ENCODE measurements at regions not wholly inside any gene's neighbourhood (a gene's known extent, or its start where the extent isn't known, plus 50 kb on each side); places are given as distances from the start of the nearest gene placed in this dataset.
A peak's percentile ranks its signal among the peaks of the same experiment; 100 is the strongest.

DNA sequence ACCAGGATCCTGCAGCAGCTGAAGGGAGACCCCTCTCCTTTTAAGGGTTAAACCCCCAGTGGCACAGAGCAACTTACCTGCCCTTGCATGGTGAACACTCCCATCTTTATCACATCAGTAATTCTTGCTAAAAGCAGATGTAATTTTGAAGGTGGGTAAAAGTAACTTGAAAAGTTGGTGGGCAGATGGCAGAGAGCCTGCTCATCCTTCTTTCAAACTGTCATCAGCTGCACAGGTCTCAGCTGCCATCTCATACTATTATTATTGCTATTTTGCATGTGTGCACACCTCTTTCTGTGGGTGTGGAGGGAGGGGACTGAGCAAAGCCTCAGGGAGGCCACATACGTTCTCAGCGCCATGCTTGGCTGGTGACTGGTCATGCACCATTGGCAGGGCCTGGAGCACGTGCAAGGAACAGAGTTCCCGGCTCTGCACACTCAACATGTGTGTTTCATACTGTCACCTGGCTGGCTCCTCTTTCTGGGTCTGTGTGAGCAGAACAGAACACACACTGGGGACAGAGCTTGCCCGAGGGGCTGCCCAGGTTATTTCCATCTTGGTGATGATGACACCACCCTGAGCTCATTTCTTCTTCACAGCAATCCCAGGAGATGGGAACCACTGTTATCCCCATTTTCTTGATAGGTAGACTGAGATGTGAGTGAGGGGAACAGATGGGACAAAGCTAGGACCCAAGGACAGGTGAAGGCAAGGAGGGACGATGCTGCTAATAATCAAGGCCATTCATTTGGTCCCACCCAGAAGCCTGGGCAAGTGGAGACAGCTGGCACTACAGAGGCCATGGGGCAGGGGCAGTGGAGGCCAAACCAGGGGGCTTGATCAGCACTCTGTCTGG is 95.8 kb upstream of the KLF13 start:
- TF ChIP-seq, protein P1, sequence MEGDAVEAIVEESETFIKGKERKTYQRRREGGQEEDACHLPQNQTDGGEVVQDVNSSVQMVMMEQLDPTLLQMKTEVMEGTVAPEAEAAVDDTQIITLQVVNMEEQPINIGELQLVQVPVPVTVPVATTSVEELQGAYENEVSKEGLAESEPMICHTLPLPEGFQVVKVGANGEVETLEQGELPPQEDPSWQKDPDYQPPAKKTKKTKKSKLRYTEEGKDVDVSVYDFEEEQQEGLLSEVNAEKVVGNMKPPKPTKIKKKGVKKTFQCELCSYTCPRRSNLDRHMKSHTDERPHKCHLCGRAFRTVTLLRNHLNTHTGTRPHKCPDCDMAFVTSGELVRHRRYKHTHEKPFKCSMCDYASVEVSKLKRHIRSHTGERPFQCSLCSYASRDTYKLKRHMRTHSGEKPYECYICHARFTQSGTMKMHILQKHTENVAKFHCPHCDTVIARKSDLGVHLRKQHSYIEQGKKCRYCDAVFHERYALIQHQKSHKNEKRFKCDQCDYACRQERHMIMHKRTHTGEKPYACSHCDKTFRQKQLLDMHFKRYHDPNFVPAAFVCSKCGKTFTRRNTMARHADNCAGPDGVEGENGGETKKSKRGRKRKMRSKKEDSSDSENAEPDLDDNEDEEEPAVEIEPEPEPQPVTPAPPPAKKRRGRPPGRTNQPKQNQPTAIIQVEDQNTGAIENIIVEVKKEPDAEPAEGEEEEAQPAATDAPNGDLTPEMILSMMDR (IDR thresholded peaks at IDR 0.05; ENCODE audit: insufficient read depth, low read depth, low read length, missing control alignments) = no peak
- DNase-seq (ENCODE audit: low read depth) = peak; percentile 6
- H3K4me3 ChIP-seq (ENCODE audit: low read length) = no peak overlapping the region

GRCh38 chr15:31234815-31235214 is 91.8 kb upstream of the KLF13 start:
- no peak for DNase-seq (ENCODE audit: low read depth)
- H3K4me3 ChIP-seq (ENCODE audit: low read length) = no peak overlapping the region
- TF ChIP-seq, protein P1 (IDR thresholded peaks at IDR 0.05; ENCODE audit: insufficient read depth, low read depth, low read length, missing control alignments) = no peak

DNA sequence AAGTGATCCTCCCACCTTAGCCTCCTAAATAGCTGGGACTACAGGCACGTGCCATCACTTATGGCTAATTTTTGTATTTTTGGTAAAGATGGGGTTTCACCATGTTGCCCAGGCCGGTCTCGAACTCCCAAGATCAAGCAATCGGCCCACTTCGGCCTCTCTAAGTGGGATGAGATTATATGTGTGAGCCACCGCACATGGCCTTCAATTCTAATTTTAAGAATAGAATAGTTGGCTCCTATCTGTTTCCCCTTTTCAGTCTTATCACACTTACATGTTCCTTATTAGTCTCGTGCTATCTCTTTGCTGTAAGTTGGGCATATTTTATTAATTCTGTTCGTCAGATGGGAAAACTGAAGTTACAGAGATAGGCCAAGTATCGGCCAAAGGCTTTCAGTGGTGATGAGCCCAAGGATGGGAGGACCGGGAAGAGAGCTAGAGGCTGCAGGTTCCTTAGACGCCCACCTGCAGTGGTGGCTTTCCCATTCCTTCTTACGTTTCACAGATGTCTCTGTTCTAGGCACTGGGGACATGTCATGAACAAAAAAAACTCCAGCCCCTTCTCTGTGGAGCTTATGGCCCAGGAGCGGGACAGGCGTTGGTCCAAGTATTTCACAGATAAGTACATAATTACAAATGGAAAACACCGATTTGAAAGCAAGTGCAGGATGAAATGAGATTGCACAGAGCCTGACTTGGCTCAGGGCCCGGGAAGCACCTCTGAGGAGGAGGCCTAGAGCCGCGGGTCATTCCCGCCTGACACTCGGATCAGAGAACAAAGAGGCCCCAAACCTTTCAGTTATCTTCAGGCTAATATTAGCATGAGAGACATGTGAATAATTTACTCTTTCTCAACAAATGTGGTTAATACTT is 91.1 kb upstream of the KLF13 start:
- H3K4me3 ChIP-seq (ENCODE audit: low read length) = no peak overlapping the region
- DNase-seq (ENCODE audit: low read depth) = peak; percentile 10
- TF ChIP-seq, protein P1 (IDR thresholded peaks at IDR 0.05; ENCODE audit: insufficient read depth, low read depth, low read length, missing control alignments) = no peak

DNA sequence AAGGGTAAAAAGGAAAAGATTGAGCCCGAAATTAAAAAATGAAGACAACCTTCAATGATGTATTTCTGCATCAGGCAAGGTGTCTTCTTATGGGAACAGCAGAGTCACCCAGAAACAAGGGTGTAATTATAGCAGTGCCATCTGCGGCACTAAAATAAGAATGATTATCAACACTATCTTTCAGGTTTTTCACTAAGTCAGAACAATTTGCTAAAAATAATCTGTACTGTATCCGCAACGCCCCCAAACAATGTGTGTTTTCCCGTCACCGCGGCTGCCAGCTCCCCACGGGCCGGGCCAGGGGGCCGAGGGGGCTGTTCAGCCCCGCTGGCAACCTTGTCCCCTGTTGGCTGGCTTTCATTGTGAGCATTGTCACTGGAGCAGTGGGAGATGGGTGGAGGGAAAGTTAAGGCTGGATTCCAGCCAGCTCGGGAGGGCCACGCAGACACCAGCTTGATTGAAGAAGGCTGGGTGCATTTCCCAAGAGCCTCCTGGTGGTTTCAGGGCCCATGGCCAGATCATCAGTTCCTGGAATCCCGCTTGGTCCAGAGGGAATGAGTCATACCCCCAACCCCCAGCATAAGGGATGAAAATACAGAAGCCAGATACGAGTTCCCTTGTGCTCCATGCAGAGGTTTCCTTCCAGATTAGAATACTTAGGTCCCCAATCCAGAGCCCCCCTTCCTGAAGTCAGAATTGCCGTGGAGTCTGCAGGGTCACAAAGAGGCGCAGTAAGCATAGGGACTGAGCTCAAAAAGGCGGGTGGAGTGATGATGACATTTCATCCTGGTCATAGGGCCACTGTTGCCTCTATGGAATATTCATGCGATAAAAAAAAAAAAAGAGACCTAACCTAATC is 90.2 kb upstream of the KLF13 start:
- no peak overlapping the region for H3K4me3 ChIP-seq (ENCODE audit: low read length)
- peak; percentile 85 for DNase-seq (ENCODE audit: low read depth)
- TF ChIP-seq, protein P1 (IDR thresholded peaks at IDR 0.05; ENCODE audit: insufficient read depth, low read depth, low read length, missing control alignments) = no peak

DNA sequence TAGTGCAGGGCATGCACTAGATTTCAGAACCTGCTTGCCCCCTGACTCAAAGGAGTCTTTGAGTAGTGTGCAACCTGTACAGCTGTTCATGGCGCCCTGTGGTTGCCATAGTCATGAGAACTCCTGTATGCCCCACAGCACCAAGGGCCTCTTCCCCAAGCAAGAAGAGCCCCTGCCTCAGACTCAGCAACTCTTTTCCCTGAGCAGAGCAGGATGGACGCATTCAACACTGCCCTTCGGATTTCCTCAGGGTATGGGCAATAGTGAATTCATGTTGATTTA is 89.7 kb upstream of the KLF13 start:
- TF ChIP-seq, protein P1 (IDR thresholded peaks at IDR 0.05; ENCODE audit: insufficient read depth, low read depth, low read length, missing control alignments) = no peak
- no peak for DNase-seq (ENCODE audit: low read depth)
- H3K4me3 ChIP-seq (ENCODE audit: low read length) = no peak overlapping the region

DNA sequence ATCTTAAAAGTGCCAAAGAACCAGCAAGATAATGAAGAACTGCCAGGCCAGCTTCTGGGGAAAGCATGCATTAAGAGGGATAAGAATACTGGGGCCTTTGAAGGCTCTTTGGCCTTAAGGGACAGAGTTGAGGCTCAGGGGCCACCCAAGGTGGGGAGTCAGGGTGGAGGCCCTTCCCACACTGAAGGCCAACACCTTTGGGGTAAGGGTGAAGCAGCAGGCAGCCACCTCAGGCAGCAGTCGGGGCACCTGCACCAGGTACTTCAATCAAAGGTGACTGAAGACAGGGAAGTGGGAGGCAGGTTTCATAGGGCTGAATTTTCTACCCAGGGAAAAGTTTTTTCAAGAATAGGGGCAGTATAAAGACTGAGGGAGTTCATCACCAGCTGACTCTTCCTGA is 87.7 kb upstream of the KLF13 start:
- TF ChIP-seq, protein P1 (IDR thresholded peaks at IDR 0.05; ENCODE audit: insufficient read depth, low read depth, low read length, missing control alignments) = no peak
- no peak overlapping the region for H3K4me3 ChIP-seq (ENCODE audit: low read length)
- no peak for DNase-seq (ENCODE audit: low read depth)

Data from epithelial cell of esophagus (primary cell).